Gastrocnemius medialis (tissue), 4 donors: ENCODE measurements at regions not wholly inside any gene's neighbourhood (a gene's known extent, or its start where the extent isn't known, plus 50 kb on each side); places are given as distances from the start of the nearest gene placed in this dataset.

Experiments
- ATAC-seq, 2 donors: fragments of 150-250 bp; one replicate each; pipeline ENCODE4 v1.9.1; 2016
- DNase-seq, 2 donors: peaks; one replicate each; pipeline ENCODE4 v3.0.0-alpha.2; 2019
- H3K27ac ChIP-seq, 4 donors: fragments of 200-600 bp; sonication (generic); 1 replicate in 1 of 4; 2 replicates in 3 of 4; pipeline ENCODE4 v1.5.1; 2016 to 2018; ENCODE audit warnings: mild to moderate bottlenecking in 2 of 4, moderate library complexity in 1 of 4
- H3K27me3 ChIP-seq, 3 donors: fragments of 200-600 bp; sonication (generic) in 2 of 3; 1 replicate in 1 of 3; 2 replicates in 2 of 3; pipeline versions ENCODE4 v1.5.1 to v1.6.0; 2016 to 2019; ENCODE audit warnings: mild to moderate bottlenecking in 1 of 3, moderate library complexity in 1 of 3
- H3K36me3 ChIP-seq, 2 donors: fragments of 200-600 bp; sonication (generic) in 1 of 2; one replicate each; pipeline ENCODE4 v1.5.1; 2017 to 2018
- H3K4me1 ChIP-seq, 2 donors: fragments of 200-600 bp; sonication (generic) in 1 of 2; one replicate each; pipeline ENCODE4 v1.5.1; 2016 to 2017; ENCODE audit warnings: mild to moderate bottlenecking in 2 of 2
- H3K4me3 ChIP-seq, 4 donors: fragments of 200-600 bp; sonication (generic) in 3 of 4; 1 replicate in 1 of 4; 2 replicates in 3 of 4; pipeline ENCODE4 v1.5.1; 2016 to 2019; ENCODE audit warnings: mild to moderate bottlenecking in 2 of 4
- H3K9me3 ChIP-seq, 3 donors: fragments of 200-600 bp; sonication (generic) in 2 of 3; 1 replicate in 1 of 3; 2 replicates in 2 of 3; pipeline ENCODE4 v1.5.1; 2016 to 2019
- POLR2A ChIP-seq, 2 donors: fragments of 450-650 bp; IDR thresholded peaks; one replicate each; pipeline ENCODE4 v1.6.1; 2017; ENCODE audit warnings: antibody characterized with exemption in 2 of 2, mild to moderate bottlenecking in 2 of 2, moderate library complexity in 2 of 2
- in situ Hi-C, 4 donors: fragments of 200-750 bp; cut with MboI; loops; one replicate each; pipeline versions ENCODE4 v1.15.0 to v1.8.0; 2017; ENCODE audit warnings: low sequenced_read_pairs in 4 of 4
- intact Hi-C: fragments of 100-400 bp; cut with DNase I; formaldehyde crosslinking; loops from one replicate; pipeline ENCODE4 v1.15.1; 2023; ENCODE audit warnings: low total_unique reads
- TF ChIP-seq, protein P1 (sequence below), 5 experiments: fragments of 450-650 bp in 3 of 5; fragments of 200-600 bp in 2 of 5; sonication (generic) in 2 of 5; IDR thresholded peaks in 4 of 5; conservative IDR thresholded peaks in 1 of 5; 1 replicate in 4 of 5; 2 replicates in 1 of 5; pipeline ENCODE4 v1.5.1; 2016 to 2019; ENCODE audit warnings: antibody characterized with exemption in 5 of 5, mild to moderate bottlenecking in 3 of 5, moderate library complexity in 3 of 5

DNA sequence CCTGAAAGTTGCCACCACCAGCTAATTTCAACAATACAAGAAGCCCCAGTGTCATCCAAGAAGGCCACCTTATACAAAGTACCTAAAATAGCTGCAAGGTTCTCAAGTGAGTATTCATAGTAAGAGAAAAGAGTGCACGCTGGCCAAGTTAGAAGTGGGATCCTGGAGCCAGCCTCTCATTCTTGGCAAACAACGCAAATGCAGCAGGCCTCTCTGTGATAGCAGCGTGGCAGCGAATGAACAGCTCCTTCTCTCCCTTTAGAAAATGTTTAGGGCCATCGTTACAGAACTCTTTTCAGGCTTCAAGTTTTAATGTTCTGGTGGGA lies 78.0 kb upstream of the IFNG-AS1 start:
- H3K9me3 ChIP-seq: no peaks in the 10 kb centered on the region
- H3K27ac ChIP-seq: peak overlapping the region; percentile 67 to 80 (median 72)
- no peaks in the 10 kb centered on the region for H3K27me3 ChIP-seq
- peak; percentile 19 to 39 for DNase-seq
- H3K36me3 ChIP-seq: no peaks in the 10 kb centered on the region
- peak overlapping the region; percentile 19 to 40 (median 34) for H3K4me3 ChIP-seq
- in situ Hi-C loops: no loop called here
- peaks cover 17 to 18% of the 10 kb centered on the region in 2 donors for H3K4me1 ChIP-seq
- intact Hi-C loops: no loop called here
- peak; percentile 79 to 91 for ATAC-seq
- no peak for TF ChIP-seq POLR2A (IDR thresholded peaks at IDR 0.05)
- TF ChIP-seq, protein P1, sequence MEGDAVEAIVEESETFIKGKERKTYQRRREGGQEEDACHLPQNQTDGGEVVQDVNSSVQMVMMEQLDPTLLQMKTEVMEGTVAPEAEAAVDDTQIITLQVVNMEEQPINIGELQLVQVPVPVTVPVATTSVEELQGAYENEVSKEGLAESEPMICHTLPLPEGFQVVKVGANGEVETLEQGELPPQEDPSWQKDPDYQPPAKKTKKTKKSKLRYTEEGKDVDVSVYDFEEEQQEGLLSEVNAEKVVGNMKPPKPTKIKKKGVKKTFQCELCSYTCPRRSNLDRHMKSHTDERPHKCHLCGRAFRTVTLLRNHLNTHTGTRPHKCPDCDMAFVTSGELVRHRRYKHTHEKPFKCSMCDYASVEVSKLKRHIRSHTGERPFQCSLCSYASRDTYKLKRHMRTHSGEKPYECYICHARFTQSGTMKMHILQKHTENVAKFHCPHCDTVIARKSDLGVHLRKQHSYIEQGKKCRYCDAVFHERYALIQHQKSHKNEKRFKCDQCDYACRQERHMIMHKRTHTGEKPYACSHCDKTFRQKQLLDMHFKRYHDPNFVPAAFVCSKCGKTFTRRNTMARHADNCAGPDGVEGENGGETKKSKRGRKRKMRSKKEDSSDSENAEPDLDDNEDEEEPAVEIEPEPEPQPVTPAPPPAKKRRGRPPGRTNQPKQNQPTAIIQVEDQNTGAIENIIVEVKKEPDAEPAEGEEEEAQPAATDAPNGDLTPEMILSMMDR (IDR thresholded peaks at IDR 0.05 in 4 of 5, conservative IDR thresholded peaks at IDR 0.05 in 1 of 5): no peak

DNA sequence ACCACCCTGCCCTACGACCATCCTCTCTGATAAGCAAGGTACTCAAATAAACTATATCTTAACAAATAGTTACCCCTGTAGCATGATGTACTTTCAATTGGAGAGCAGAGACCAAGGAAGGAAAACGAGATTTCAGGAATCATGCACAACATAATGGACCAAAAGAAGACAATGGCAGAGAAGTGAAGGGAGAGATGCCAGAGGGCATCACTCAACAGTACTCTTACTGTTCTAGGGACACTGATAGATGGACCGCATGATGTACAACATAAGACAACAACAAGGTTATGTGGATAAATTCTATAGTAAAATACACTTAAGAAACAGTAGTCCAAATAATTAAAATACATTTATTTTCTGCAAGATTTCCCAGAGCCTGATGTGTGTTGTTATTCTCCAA lies 77.5 kb upstream of the IFNG-AS1 start:
- Histone ChIP-seq H3K9me3 (no peaks in the 10 kb centered on the region), H3K4me1 (peaks cover 17 to 18% of the 10 kb centered on the region in 2 donors), H3K36me3 (no peaks in the 10 kb centered on the region), H3K4me3 (no peak overlapping the region), H3K27me3 (no peaks in the 10 kb centered on the region), H3K27ac (peak overlapping the region; percentile 67 to 80 (median 72))
- no peak for ATAC-seq
- intact Hi-C loops: no loop called here
- no peak for DNase-seq
- in situ Hi-C loops: no loop called here
- TF ChIP-seq, protein P1 (IDR thresholded peaks at IDR 0.05 in 4 of 5, conservative IDR thresholded peaks at IDR 0.05 in 1 of 5): no peak
- TF ChIP-seq POLR2A (IDR thresholded peaks at IDR 0.05): no peak

DNA sequence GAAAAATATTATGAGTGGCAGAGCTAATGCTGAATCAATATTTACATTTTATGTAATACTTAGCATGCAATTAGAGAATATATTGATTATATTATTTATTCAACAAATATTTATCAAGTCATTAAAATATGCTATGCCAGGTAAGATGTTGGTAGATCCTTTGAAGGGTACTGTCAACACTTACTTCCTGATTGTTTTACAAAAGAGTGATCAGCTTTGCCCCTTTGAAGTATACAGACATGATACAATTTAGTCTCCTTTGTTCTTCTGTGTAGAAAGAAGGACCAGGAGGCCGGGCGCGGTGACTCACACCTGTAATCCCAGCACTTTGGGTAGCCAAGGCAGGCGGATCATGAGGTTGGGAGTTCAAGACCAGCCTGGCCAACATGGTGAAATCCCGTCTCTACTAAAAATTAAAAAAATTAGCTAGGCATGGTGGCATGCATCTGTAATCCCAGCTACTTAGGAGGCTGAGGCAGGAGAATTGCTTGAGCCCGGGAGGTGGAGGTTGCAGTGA lies 73.9 kb upstream of the IFNG-AS1 start:
- H3K36me3 ChIP-seq: no peaks in the 10 kb centered on the region
- H3K9me3 ChIP-seq: no peaks in the 10 kb centered on the region
- ATAC-seq: no peak
- no peak overlapping the region for H3K27ac ChIP-seq
- DNase-seq: no peak
- peaks cover 16 to 17% of the 10 kb centered on the region in 2 donors for H3K4me1 ChIP-seq
- TF ChIP-seq, protein P1 (IDR thresholded peaks at IDR 0.05 in 4 of 5, conservative IDR thresholded peaks at IDR 0.05 in 1 of 5): no peak
- in situ Hi-C loops (no loop called here), intact Hi-C loops (no loop called here)
- no peak overlapping the region for H3K4me3 ChIP-seq
- H3K27me3 ChIP-seq: no peaks in the 10 kb centered on the region

DNA sequence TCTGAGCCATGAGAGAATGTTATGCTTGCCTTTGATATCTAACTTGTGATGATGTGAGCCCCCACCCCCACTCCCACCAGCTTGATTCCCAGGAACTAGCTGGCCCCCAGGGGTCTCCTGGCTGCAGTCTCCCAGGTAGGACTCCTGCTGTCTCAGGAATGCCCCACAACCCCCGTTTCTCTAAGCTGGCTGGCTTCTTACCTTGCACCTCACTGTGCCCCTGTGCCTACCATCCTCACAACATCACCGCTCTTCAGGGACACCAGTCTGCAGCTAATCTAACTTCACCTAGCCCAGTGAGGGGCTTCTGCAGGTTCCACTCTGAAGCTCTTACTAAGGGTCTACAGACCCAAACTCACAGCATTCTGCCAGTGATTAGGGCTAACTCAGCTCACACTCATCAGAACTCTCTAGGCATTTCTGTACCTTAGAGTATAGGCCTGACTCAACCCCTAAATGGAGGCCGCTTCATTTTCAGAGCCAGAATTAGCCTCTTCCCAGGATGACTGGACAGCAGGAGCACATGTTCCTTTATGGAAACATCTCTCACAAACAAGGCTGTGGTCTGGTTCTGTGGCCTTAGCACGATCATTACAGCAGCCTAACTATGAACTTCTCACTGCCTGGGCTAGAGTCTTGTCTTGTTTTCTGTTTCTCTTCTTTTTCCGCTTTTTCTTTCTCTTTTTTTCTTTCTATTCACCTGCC lies 72.8 kb upstream of the IFNG-AS1 start:
- in situ Hi-C loops: no loop called here
- intact Hi-C loops: no loop called here
- Histone ChIP-seq H3K27ac (no peak overlapping the region), H3K9me3 (no peaks in the 10 kb centered on the region), H3K4me1 (peaks cover 5 to 6% of the 10 kb centered on the region in 2 donors), H3K4me3 (no peak overlapping the region), H3K36me3 (no peaks in the 10 kb centered on the region), H3K27me3 (no peaks in the 10 kb centered on the region)
- no peak for TF ChIP-seq POLR2A (IDR thresholded peaks at IDR 0.05)
- TF ChIP-seq, protein P1 (IDR thresholded peaks at IDR 0.05 in 4 of 5, conservative IDR thresholded peaks at IDR 0.05 in 1 of 5): no peak
- ATAC-seq: no peak
- DNase-seq: no peak

DNA sequence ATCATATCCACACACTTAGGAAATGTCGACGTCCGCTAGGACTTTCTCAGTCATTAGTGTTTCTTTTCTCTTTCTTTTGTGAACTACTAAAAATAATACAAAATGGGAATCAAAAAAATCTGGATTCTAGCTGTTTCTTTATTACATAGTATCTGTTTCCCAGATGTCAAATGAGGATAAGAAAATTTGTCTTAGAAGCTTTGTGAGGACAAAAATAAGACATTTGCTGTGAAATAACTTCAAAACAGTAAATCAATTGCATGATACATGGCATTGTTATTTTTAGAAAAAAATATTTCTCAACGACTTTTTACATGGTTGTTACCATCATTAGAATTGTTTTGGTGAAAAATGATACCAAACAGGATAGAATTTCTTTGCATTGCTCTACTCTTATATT lies 71.4 kb upstream of the IFNG-AS1 start:
- intact Hi-C loops: no loop called here
- TF ChIP-seq, protein P1 (IDR thresholded peaks at IDR 0.05 in 4 of 5, conservative IDR thresholded peaks at IDR 0.05 in 1 of 5): no peak
- no peak for TF ChIP-seq POLR2A (IDR thresholded peaks at IDR 0.05)
- Histone ChIP-seq H3K4me3 (no peak overlapping the region), H3K27me3 (no peaks in the 10 kb centered on the region), H3K4me1 (no peaks in the 10 kb centered on the region), H3K36me3 (no peaks in the 10 kb centered on the region), H3K27ac (no peak overlapping the region), H3K9me3 (no peaks in the 10 kb centered on the region)
- DNase-seq: no peak
- in situ Hi-C loops: no loop called here
- ATAC-seq: no peak
